HCT116 (cell line): ENCODE measurements at regions not wholly inside any gene's neighbourhood (a gene's known extent, or its start where the extent isn't known, plus 50 kb on each side); places are given as distances from the start of the nearest gene placed in this dataset.

Source experiments
- ATAC-seq: fragments of 200-7000 bp; cut with Tn5 transposase; 2 replicates; pipeline ENCODE4 v1.9.1; 2020; ENCODE audit warnings: mild to moderate bottlenecking, moderate library complexity
- BruUV-seq: library from RNA; stranded (reverse); fragments of 400-500 nt; replicated peaks from 2 replicates; lab custom pipeline; 2021; lab: Mats Ljungman, UMichigan
- CTCF ChIA-PET: fragments of 300-600 bp; sonication (Branson Sonifier 250); formaldehyde crosslinking; loops from one replicate; lab custom pipeline; 2021; ENCODE audit warnings: antibody characterized with exemption; lab: Charles Lee
- POLR2A ChIA-PET: fragments of 300-600, 350-600 bp; sonication (Branson Sonifier 250); formaldehyde crosslinking; loops from one replicate; lab custom pipeline; 2021; ENCODE audit warnings: antibody characterized with exemption; lab: Charles Lee
- RAD21 ChIA-PET, 2 experiments: fragments of 300-600 bp; sonication (Branson Sonifier 250); formaldehyde crosslinking; loops; one replicate each; lab custom pipeline; 2023; ENCODE audit warnings: low total read pairs in 2 of 2; ENCODE audit not compliant: uncharacterized antibody in 2 of 2, unreplicated experiment in 2 of 2, low non-redundant PET in 1 of 2; lab: Charles Lee
- DNase-seq: peaks from one replicate; pipeline ENCODE4 v3.0.0-alpha.2; 2010; ENCODE audit warnings: low read depth, low spot score
- H2AFZ ChIP-seq: fragments of 200-600 bp; shearing (Covaris generic), sonication (generic); 2 replicates; pipeline ENCODE4 v1.6.1; 2017; ENCODE audit warnings: low read depth, mixed run types, mixed read lengths, antibody characterized with exemption, low read length; ENCODE audit not compliant: poor library complexity, severe bottlenecking
- H3K27ac ChIP-seq: 2 replicates; pipeline ENCODE4 v1.5.1; 2012; ENCODE audit warnings: low read depth, low read length
- H3K27me3 ChIP-seq: fragments of 200-600 bp; sonication (generic); 2 replicates; pipeline ENCODE4 v1.6.1; 2016; ENCODE audit warnings: mixed run types, low read length, mixed read lengths; ENCODE audit not compliant: insufficient read depth
- H3K36me3 ChIP-seq, 2 experiments: fragments of 200-500 bp in 1 of 2; fragments of 200-600 bp in 1 of 2; sonication (Bioruptor generic) in 1 of 2; sonication (generic) in 1 of 2; 2 replicates each; pipeline versions ENCODE4 v1.5.1 to v1.6.1; 2014 to 2016; ENCODE audit warnings: low read length in 2 of 2, inconsistent platforms in 1 of 2, mixed read lengths in 1 of 2, mixed run types in 1 of 2; ENCODE audit not compliant: insufficient read depth in 2 of 2, control insufficient read depth in 1 of 2
- H3K4me1 ChIP-seq, 2 experiments: fragments of 200-600 bp in 1 of 2; sonication (generic) in 1 of 2; 2 replicates each; pipeline versions ENCODE4 v1.5.1 to v1.6.1; 2012 to 2017; ENCODE audit warnings: low read length in 2 of 2, inconsistent platforms in 1 of 2, mild to moderate bottlenecking in 1 of 2, mixed read lengths in 1 of 2, mixed run types in 1 of 2, moderate library complexity in 1 of 2; ENCODE audit not compliant: insufficient read depth in 2 of 2, control insufficient read depth in 1 of 2
- H3K4me2 ChIP-seq: fragments of 200-600 bp; sonication (generic); 2 replicates; pipeline ENCODE4 v1.6.1; 2017; ENCODE audit warnings: mixed run types, low read length, mixed read lengths
- H3K4me3 ChIP-seq, 2 experiments: fragments of 200-600 bp in 1 of 2; sonication (generic) in 1 of 2; replicated peaks in 1 of 2; 2 replicates each; pipeline ENCODE4 v1.5.1; 2011 to 2016; ENCODE audit warnings: low read length in 2 of 2, control low read depth in 1 of 2, low read depth in 1 of 2, mild to moderate bottlenecking in 1 of 2, mixed read lengths in 1 of 2, mixed run types in 1 of 2
- H3K79me2 ChIP-seq: fragments of 200-600 bp; sonication (generic); 2 replicates; pipeline ENCODE4 v1.6.1; 2017; ENCODE audit warnings: mild to moderate bottlenecking, mixed run types, low read length, moderate library complexity, mixed read lengths; ENCODE audit not compliant: insufficient read depth
- H3K9ac ChIP-seq: fragments of 200-600 bp; sonication (generic); 2 replicates; pipeline ENCODE4 v1.6.1; 2016; ENCODE audit warnings: low read length, mixed read lengths
- H3K9me2 ChIP-seq: fragments of 200-600 bp; sonication (generic), shearing (Covaris generic); 2 replicates; pipeline ENCODE4 v1.6.1; 2017; ENCODE audit warnings: mixed run types, mild to moderate bottlenecking, moderate library complexity; ENCODE audit not compliant: insufficient read depth
- H3K9me3 ChIP-seq, 2 experiments: fragments of 200-500 bp in 1 of 2; fragments of 200-600 bp in 1 of 2; sonication (Bioruptor generic) in 1 of 2; sonication (generic) in 1 of 2; 2 replicates each; pipeline ENCODE4 v1.6.1; 2014 to 2017; ENCODE audit warnings: low read length in 2 of 2, mixed read lengths in 2 of 2, inconsistent platforms in 1 of 2, low read depth in 1 of 2, mild to moderate bottlenecking in 1 of 2, mixed run types in 1 of 2, moderate library complexity in 1 of 2; ENCODE audit not compliant: control insufficient read depth in 1 of 2, insufficient read depth in 1 of 2
- H4K20me1 ChIP-seq: fragments of 200-600 bp; sonication (generic), shearing (Covaris generic); 2 replicates; pipeline ENCODE4 v1.6.1; 2017; ENCODE audit warnings: mixed run types, mild to moderate bottlenecking, moderate library complexity; ENCODE audit not compliant: insufficient read depth
- CEBPB ChIP-seq: IDR thresholded peaks from 2 replicates; pipeline ENCODE4 v1.6.1; 2012; ENCODE audit warnings: low read depth
- EGR1 ChIP-seq: IDR thresholded peaks from 2 replicates; pipeline ENCODE4 v1.6.1; 2012; ENCODE audit warnings: low read depth
- ELF1 ChIP-seq: IDR thresholded peaks from 2 replicates; pipeline ENCODE4 v1.6.1; 2012; ENCODE audit warnings: low read depth, borderline replicate concordance
- EZH2phosphoT487 ChIP-seq: fragments of 200-600 bp; IDR thresholded peaks from 2 replicates; pipeline ENCODE4 v1.6.1; 2018; ENCODE audit warnings: antibody characterized with exemption, borderline replicate concordance
- FOSL1 ChIP-seq: IDR thresholded peaks from 2 replicates; pipeline ENCODE4 v1.6.1; 2012; ENCODE audit warnings: low read depth
- MAX ChIP-seq: IDR thresholded peaks from 2 replicates; pipeline ENCODE4 v1.6.1; 2012
- POLR2A ChIP-seq: IDR thresholded peaks from 2 replicates; pipeline ENCODE4 v1.7.0; 2011; ENCODE audit warnings: borderline replicate concordance; ENCODE audit not compliant: insufficient read depth, insufficient read length; ENCODE audit errors: extremely low read depth
- POLR2AphosphoS5 ChIP-seq: IDR thresholded peaks from 2 replicates; pipeline ENCODE4 v1.6.1; 2011; ENCODE audit warnings: mild to moderate bottlenecking, low read depth, low read length, moderate library complexity
- SP1 ChIP-seq: IDR thresholded peaks from 2 replicates; pipeline ENCODE4 v1.6.1; 2012; ENCODE audit warnings: low read depth
- SRF ChIP-seq: IDR thresholded peaks from 2 replicates; pipeline ENCODE4 v1.6.1; 2012; ENCODE audit warnings: low read depth
- TCF7L2 ChIP-seq: IDR thresholded peaks from 2 replicates; pipeline ENCODE4 v1.7.0; 2011; ENCODE audit warnings: borderline replicate concordance, inconsistent platforms; ENCODE audit not compliant: insufficient read depth, insufficient read length; ENCODE audit errors: extremely low read depth
- YY1 ChIP-seq: IDR thresholded peaks from 2 replicates; pipeline ENCODE4 v1.6.1; 2011; ENCODE audit warnings: low read length, low read depth, moderate library complexity, mild to moderate bottlenecking; ENCODE audit not compliant: insufficient replicate concordance; ENCODE audit errors: extremely low read depth
- ZFX ChIP-seq: fragments of 450-650 bp; IDR thresholded peaks from 2 replicates; pipeline ENCODE4 v1.6.1; 2017
- ZNF274 ChIP-seq: fragments of 200-500 bp; sonication (Bioruptor generic); IDR thresholded peaks from 2 replicates; pipeline ENCODE4 v1.6.1; 2014; ENCODE audit warnings: mild to moderate bottlenecking, low read depth, low read length, inconsistent platforms
- intact Hi-C: fragments of 100-400 bp; cut with micrococcal nuclease; formaldehyde crosslinking; loops from 2 replicates; pipeline ENCODE4 v1.10.0; 2022

DNA sequence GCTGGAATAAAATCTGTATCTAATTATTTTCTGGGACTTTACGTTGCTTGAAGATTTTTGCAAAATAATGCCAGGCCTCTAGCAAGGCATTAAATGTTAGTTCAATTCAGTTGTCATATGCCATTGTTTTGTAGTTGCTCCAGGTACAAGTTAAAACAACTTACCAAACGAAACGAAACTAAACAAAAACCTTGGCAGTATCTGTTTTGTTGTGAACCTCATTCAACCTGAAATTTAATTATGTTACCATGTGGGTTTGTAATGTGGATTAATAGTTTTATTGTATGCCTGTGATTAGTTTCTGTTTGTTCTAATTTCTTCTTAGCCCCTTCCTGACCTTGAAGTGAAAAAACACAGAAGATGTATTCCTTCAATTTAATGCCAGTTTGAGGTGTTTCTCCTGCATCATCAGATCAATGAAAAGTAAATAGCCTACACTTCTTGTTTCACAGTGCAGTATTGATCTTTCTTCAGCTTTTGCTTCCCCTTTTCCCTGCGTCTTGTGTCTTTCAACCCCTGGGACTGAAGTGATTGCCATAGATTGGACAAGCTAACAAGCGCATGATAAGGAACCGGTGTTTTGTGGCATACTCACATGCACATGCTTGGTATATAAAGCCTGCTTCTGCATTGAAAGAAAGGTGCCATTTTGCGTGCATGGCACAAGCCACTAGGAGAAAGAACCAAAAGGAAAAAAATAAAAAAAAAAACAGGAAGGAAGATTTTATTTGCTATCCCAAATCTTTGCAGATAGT lies 699.0 kb upstream of the ARRDC3 start:
- no peak for ATAC-seq
- no TSS peak for BruUV-seq
- TF ChIP-seq SP1 (no peak), ZNF274 (no peak), ELF1 (no peak), POLR2AphosphoS5 (no peak), TCF7L2 (no peak), MAX (no peak), FOSL1 (no peak), POLR2A (no peak), SRF (no peak), EZH2phosphoT487 (no peak), ZFX (no peak), EGR1 (no peak), YY1 (no peak), CEBPB (no peak)
- Histone ChIP-seq H3K36me3 (no peaks in the 10 kb centered on the region), H3K9me2 (no peaks in the 10 kb centered on the region), H3K4me1 (no peaks in the 10 kb centered on the region), H3K27ac (no peak overlapping the region), H3K27me3 (no peaks in the 10 kb centered on the region), H4K20me1 (no peaks in the 10 kb centered on the region), H2AFZ (no peak overlapping the region), H3K79me2 (no peaks in the 10 kb centered on the region), H3K9ac (no peak overlapping the region), H3K9me3 (no peaks in the 10 kb centered on the region), H3K4me2 (no peak overlapping the region), H3K4me3 (no peak overlapping the region)
- intact Hi-C loops, result no loop called here
- POLR2A ChIA-PET, result no interaction called here
- RAD21 ChIA-PET, result no interaction called here
- no peak for DNase-seq
- CTCF ChIA-PET, result no interaction called here
